ENCODE measurements at regions not wholly inside any gene's neighbourhood (a gene's known extent, or its start where the extent isn't known, plus 50 kb on each side); places are given as distances from the start of the nearest gene placed in this dataset.

- WGBS (ENCODE audit: insufficient coverage, low lambda C conversion rate) = no CpG with 5 or more reads among the region's 6 CpGs
- Histone ChIP-seq H3K27ac (ENCODE audit: low read length) (no peak overlapping the region), H3K4me3 (ENCODE audit: low read length) (no peak overlapping the region), H3K4me1 (ENCODE audit: control insufficient read depth, insufficient read depth, low read length) (no peaks in the 10 kb centered on the region), H3K27me3 (ENCODE audit: control insufficient read depth, insufficient read depth, low read length) (peaks cover 3% of the 10 kb centered on the region), H3K9me3 (ENCODE audit: control insufficient read depth, low read depth, low read length) (no peaks in the 10 kb centered on the region), H3K36me3 (ENCODE audit: control insufficient read depth, insufficient read depth, low read length) (no peaks in the 10 kb centered on the region)
- no peak for DNase-seq
Measured at GRCh38 chr9:18263377-18263776, 210.6 kb upstream of the ADAMTSL1 start.

DNA sequence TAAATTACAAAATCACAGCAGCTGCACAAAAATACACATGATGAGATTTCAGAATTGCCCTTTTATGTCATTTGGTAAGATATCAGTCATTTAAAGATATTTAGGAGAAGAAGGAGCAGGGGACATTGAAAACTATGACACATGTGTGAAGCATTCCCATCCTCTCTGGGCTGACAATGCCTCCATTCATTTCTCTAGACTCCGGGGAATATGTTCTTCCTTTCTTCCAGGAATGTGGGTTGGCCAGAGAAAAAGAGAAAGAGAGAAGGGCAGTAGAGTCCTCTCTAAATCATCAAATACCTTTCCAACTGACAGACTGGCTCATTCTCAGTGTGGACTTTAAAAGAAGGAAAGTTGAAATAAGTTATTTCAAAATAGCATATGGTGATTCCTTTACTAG, 205.6 kb upstream of the ADAMTSL1 start:
- H3K27me3 ChIP-seq (ENCODE audit: control insufficient read depth, insufficient read depth, low read length) = peaks cover 3% of the 10 kb centered on the region
- H3K4me1 ChIP-seq (ENCODE audit: control insufficient read depth, insufficient read depth, low read length) = no peaks in the 10 kb centered on the region
- H3K27ac ChIP-seq (ENCODE audit: low read length) = no peak overlapping the region
- no peaks in the 10 kb centered on the region for H3K9me3 ChIP-seq (ENCODE audit: control insufficient read depth, low read depth, low read length)
- no peak overlapping the region for H3K4me3 ChIP-seq (ENCODE audit: low read length)
- WGBS (ENCODE audit: insufficient coverage, low lambda C conversion rate) = no CpG with 5 or more reads among the region's 1 CpG
- DNase-seq = no peak
- H3K36me3 ChIP-seq (ENCODE audit: control insufficient read depth, insufficient read depth, low read length) = no peaks in the 10 kb centered on the region

DNA sequence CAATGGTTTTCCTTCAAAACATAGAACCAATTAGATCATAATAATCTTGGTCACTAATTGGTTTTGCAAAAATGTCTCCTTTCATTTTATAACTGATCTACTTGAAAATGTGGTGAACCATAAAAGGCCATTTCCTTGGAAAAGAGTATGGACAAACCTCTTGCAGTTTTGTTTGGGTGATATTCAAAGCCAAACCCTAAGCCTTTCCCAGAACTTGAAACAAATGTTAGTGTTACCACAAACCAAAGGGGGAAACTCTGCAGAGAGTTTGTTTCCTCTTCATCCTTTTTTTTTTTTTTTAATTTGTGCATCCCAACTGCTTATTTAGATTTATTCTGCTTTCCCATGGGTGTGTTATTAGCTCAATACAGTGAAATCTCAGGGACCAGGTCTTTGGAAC, 204.4 kb upstream of the ADAMTSL1 start:
- peaks cover 3% of the 10 kb centered on the region for H3K27me3 ChIP-seq (ENCODE audit: control insufficient read depth, insufficient read depth, low read length)
- no peak overlapping the region for H3K4me3 ChIP-seq (ENCODE audit: low read length)
- no peaks in the 10 kb centered on the region for H3K9me3 ChIP-seq (ENCODE audit: control insufficient read depth, low read depth, low read length)
- H3K36me3 ChIP-seq (ENCODE audit: control insufficient read depth, insufficient read depth, low read length) = no peaks in the 10 kb centered on the region
- H3K4me1 ChIP-seq (ENCODE audit: control insufficient read depth, insufficient read depth, low read length) = no peaks in the 10 kb centered on the region
- H3K27ac ChIP-seq (ENCODE audit: low read length) = no peak overlapping the region
- DNase-seq = no peak

DNA sequence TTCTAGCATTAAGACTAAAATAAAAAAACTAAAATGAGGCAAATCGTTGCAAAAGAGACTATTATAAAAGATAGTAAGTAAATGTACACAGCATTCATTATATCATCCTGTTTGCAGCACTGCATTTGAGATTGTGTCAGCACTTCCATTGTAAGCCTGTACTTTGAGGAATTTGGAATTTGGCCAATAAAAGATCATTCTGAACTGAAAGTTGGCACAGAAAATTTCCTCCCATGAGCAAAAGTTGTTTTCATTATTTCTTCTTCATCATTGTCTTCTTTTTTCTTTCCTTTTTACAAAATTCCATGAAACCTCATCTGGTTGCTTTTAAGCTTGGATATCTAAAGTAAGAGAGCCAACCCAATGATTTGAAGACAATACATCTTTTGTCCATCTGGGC, 199.3 kb upstream of the ADAMTSL1 start:
- Histone ChIP-seq H3K36me3 (ENCODE audit: control insufficient read depth, insufficient read depth, low read length) (no peaks in the 10 kb centered on the region), H3K4me3 (ENCODE audit: low read length) (no peak overlapping the region), H3K4me1 (ENCODE audit: control insufficient read depth, insufficient read depth, low read length) (no peaks in the 10 kb centered on the region), H3K27me3 (ENCODE audit: control insufficient read depth, insufficient read depth, low read length) (no peaks in the 10 kb centered on the region), H3K27ac (ENCODE audit: low read length) (no peak overlapping the region), H3K9me3 (ENCODE audit: control insufficient read depth, low read depth, low read length) (no peaks in the 10 kb centered on the region)
- 50% methylated on average over 1 of the region's 1 CpG for WGBS (ENCODE audit: insufficient coverage, low lambda C conversion rate)
- DNase-seq = no peak

GRCh38 chr9:18275313-18275990, 198.5 kb upstream of the ADAMTSL1 start:
- H3K4me1 ChIP-seq (ENCODE audit: control insufficient read depth, insufficient read depth, low read length) = no peaks in the 10 kb centered on the region
- H3K4me3 ChIP-seq (ENCODE audit: low read length) = no peak overlapping the region
- H3K9me3 ChIP-seq (ENCODE audit: control insufficient read depth, low read depth, low read length) = no peaks in the 10 kb centered on the region
- no peak for DNase-seq
- no peak overlapping the region for H3K27ac ChIP-seq (ENCODE audit: low read length)
- no peaks in the 10 kb centered on the region for H3K36me3 ChIP-seq (ENCODE audit: control insufficient read depth, insufficient read depth, low read length)
- H3K27me3 ChIP-seq (ENCODE audit: control insufficient read depth, insufficient read depth, low read length) = no peaks in the 10 kb centered on the region
- WGBS (ENCODE audit: insufficient coverage, low lambda C conversion rate) = 83% methylated on average over 1 of the region's 3 CpGs

DNA sequence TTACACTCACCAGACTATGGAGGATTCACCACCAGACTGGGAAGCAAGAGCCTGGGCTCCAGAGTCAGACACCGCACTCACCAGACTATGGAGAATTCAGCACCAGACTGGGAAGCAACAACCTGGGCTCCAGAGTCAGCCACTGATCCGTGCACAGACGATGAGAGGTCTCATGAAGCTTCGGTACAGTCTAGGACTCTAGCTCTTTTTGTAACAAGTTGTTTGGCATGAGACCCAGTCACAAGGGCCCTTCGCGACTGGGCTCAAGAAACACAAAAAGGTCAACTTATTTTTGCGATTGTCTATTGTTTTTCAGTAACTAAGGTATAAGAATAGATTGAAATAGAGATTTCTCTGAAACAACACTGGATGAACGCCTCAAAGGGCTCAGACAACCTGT, 192.7 kb upstream of the ADAMTSL1 start:
- DNase-seq = no peak
- H3K27ac ChIP-seq (ENCODE audit: low read length) = no peak overlapping the region
- H3K27me3 ChIP-seq (ENCODE audit: control insufficient read depth, insufficient read depth, low read length) = no peaks in the 10 kb centered on the region
- H3K9me3 ChIP-seq (ENCODE audit: control insufficient read depth, low read depth, low read length) = no peaks in the 10 kb centered on the region
- H3K4me3 ChIP-seq (ENCODE audit: low read length) = no peak overlapping the region
- 77% methylated on average over 2 of the region's 8 CpGs for WGBS (ENCODE audit: insufficient coverage, low lambda C conversion rate)
- H3K4me1 ChIP-seq (ENCODE audit: control insufficient read depth, insufficient read depth, low read length) = no peaks in the 10 kb centered on the region
- no peaks in the 10 kb centered on the region for H3K36me3 ChIP-seq (ENCODE audit: control insufficient read depth, insufficient read depth, low read length)

DNA sequence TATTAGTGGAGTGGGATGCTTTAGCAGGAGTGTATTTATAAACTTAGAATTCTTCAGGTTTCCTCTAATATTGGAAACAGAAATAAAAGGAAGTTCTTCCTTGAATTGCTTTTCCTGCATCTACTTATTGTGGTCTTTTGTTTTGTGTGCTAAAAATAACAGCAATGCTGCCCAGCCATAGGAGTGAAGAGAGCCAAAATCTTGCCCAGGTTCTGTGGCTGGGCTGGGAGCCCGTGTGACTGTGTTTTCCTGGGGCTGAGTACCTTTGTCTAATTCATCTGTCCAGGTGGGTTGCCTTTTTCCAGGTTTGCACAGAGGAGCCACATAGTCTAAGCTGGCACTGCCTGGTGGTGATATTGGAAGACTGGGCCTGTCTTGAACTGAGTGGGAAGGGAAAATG, 179.7 kb upstream of the ADAMTSL1 start:
- Histone ChIP-seq H3K4me1 (ENCODE audit: control insufficient read depth, insufficient read depth, low read length) (no peaks in the 10 kb centered on the region), H3K4me3 (ENCODE audit: low read length) (no peak overlapping the region), H3K9me3 (ENCODE audit: control insufficient read depth, low read depth, low read length) (no peaks in the 10 kb centered on the region), H3K27me3 (ENCODE audit: control insufficient read depth, insufficient read depth, low read length) (no peaks in the 10 kb centered on the region), H3K27ac (ENCODE audit: low read length) (no peak overlapping the region), H3K36me3 (ENCODE audit: control insufficient read depth, insufficient read depth, low read length) (no peaks in the 10 kb centered on the region)
- no peak for DNase-seq
- no CpG with 5 or more reads among the region's 1 CpG for WGBS (ENCODE audit: insufficient coverage, low lambda C conversion rate)

DNA sequence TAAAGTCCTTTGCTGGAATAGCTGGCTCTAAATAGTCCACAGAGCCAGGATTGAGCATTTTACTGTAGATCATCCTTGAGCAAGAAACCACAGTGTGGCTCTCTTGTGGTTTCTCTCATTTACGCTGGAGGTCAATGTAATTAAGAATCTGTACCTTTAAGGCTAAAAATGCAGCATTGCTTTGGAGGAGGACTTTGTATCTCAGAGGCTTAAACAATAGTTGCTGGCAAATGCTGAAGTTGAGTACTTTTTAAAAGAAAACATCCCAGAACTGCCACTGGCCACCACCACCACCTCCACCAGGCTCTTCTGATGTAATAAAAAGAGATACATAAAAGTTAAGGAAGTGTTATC, 177.3 kb upstream of the ADAMTSL1 start:
- Histone ChIP-seq H3K9me3 (ENCODE audit: control insufficient read depth, low read depth, low read length) (no peaks in the 10 kb centered on the region), H3K36me3 (ENCODE audit: control insufficient read depth, insufficient read depth, low read length) (no peaks in the 10 kb centered on the region), H3K27me3 (ENCODE audit: control insufficient read depth, insufficient read depth, low read length) (no peaks in the 10 kb centered on the region), H3K27ac (ENCODE audit: low read length) (no peak overlapping the region), H3K4me1 (ENCODE audit: control insufficient read depth, insufficient read depth, low read length) (no peaks in the 10 kb centered on the region), H3K4me3 (ENCODE audit: low read length) (no peak overlapping the region)
- no CpG with 5 or more reads among the region's 1 CpG for WGBS (ENCODE audit: insufficient coverage, low lambda C conversion rate)
- no peak for DNase-seq

DNA sequence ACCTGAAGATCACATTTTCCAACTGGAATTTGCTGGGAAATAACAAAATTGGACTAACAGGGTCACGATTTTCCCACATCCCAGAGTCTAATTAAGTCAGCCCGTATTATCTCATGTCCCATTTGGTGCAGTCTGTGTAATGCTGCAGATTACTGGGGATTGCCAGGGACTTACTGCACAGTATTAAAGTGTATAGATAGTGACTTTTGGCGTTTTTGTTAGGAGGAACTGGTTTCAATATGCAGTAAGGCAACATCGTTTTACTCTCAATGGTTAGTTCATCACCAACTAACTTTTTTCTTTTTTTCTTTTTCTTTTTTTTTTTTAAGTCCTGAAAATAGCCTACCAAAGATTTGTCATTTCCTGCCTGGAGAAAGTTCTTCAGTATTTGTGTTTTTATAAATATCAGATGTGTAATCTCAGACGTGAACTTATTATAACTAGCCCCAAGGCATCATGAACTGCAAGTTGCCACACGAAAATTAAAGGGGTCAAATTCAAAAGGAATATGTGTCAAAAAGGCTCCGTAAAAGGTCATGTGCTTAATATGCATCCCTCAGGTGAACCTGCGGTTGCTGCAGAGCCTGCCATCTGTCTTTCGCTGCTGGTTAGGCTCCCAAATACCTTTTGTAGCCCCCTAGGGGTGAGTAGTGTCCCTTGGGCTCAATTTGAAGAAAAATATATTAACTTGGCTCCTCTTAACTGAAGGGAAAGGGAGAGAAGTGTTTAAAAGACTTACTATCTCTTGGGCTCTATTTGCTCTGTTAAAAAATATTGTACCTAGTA, 176.7 kb upstream of the ADAMTSL1 start:
- no peaks in the 10 kb centered on the region for H3K27me3 ChIP-seq (ENCODE audit: control insufficient read depth, insufficient read depth, low read length)
- 53% methylated on average over 3 of the region's 9 CpGs for WGBS (ENCODE audit: insufficient coverage, low lambda C conversion rate)
- H3K4me1 ChIP-seq (ENCODE audit: control insufficient read depth, insufficient read depth, low read length) = no peaks in the 10 kb centered on the region
- H3K36me3 ChIP-seq (ENCODE audit: control insufficient read depth, insufficient read depth, low read length) = no peaks in the 10 kb centered on the region
- no peak for DNase-seq
- no peak overlapping the region for H3K27ac ChIP-seq (ENCODE audit: low read length)
- H3K9me3 ChIP-seq (ENCODE audit: control insufficient read depth, low read depth, low read length) = no peaks in the 10 kb centered on the region
- H3K4me3 ChIP-seq (ENCODE audit: low read length) = no peak overlapping the region

- no CpG with 5 or more reads among the region's 5 CpGs for WGBS (ENCODE audit: insufficient coverage, low lambda C conversion rate)
Measured at GRCh38 chr9:18299449-18299848, 174.5 kb upstream of the ADAMTSL1 start.

More at GRCh38 chr9:18299449-18299848, 174.5 kb upstream of the ADAMTSL1 start:
- H3K4me1 ChIP-seq (ENCODE audit: control insufficient read depth, insufficient read depth, low read length) = no peaks in the 10 kb centered on the region
- H3K27ac ChIP-seq (ENCODE audit: low read length) = no peak overlapping the region
- no peaks in the 10 kb centered on the region for H3K27me3 ChIP-seq (ENCODE audit: control insufficient read depth, insufficient read depth, low read length)
- no peak overlapping the region for H3K4me3 ChIP-seq (ENCODE audit: low read length)
- no peaks in the 10 kb centered on the region for H3K36me3 ChIP-seq (ENCODE audit: control insufficient read depth, insufficient read depth, low read length)
- no peaks in the 10 kb centered on the region for H3K9me3 ChIP-seq (ENCODE audit: control insufficient read depth, low read depth, low read length)
- no peak for DNase-seq

All from large intestine (tissue), 3 donors.